NCI-H446 treated with DMSO at 0.1 percent for 48 hours (cell line): ENCODE measurements at regions not wholly inside any gene's neighbourhood (a gene's known extent, or its start where the extent isn't known, plus 50 kb on each side); places are given as distances from the start of the nearest gene placed in this dataset.
"Not testable (repeated sequence)": the region's sequence is repeated elsewhere in the genome, so short reads cannot be mapped to it uniquely, and the experiment has no call there.

Experiments used
- DNase-seq: peaks from one replicate; lab custom pipeline; 2025; lab: John Stamatoyannopoulos, UW

DNA sequence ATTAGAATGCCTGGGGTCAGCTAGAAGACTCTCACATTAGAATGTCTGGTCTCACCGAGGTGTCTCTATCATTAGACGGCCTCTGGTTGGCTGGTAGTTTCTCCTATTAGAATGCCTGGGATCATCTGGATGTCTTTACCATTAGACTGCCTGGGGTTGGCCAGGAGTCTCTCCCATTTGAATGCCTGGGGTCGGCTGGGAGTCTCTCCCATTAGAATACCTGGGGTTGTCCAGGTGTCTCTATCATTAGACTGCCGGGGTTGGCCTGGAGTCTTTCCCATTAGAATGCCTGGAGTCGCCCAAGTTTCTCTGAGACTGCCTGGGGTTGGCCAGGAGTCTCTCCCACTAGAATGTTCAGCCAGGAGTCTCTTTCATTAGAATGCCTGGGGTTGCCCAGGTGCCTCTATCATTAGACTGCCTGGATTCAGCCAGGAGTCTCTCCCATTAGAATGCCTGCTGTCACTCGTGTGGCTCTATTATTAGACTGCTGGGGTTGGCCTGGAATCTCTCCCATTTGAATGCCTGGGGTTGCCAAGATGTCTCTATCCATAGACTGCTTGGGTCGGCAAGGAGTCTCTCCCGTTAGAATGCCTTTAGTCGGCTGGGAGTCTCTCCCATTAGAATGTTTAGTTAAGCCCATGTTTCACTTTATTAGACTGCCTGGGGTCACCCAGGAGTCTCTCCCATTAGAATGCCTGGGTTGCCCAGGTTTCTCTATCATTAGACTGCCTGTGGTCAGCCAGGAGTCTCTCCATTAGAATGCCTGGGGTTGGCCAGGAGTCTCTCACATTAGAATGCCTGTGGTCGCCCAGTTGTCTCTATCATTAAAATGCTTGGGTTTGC lies 1467.8 kb downstream of the UQCRFS1 start:
- no peak for DNase-seq

- no peak for DNase-seq
Observed at GRCh38 chr19:27742041-27742440, 1470.9 kb downstream of the UQCRFS1 start.

GRCh38 chr19:27741236-27741635 lies 1471.7 kb downstream of the UQCRFS1 start:
- no peak for DNase-seq

DNA sequence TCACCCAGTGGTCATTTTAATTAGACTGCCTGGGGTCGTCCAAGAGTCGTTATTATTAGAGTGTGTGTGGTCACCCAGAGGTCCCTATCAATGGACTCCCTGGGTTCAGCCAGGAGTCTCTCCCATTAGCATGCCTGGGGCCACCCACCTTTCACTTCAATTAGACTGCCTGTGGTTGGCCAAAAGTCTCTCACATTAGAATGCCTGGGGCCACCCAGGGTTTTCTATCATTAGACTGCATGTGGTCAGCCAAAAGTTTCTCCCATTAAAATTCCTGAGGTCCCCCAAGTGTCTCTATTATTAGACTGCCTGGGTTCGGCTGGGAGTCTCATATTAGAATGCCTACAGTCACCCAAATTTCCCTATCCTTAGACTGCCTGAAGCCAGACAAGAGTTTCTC lies 1472.6 kb downstream of the UQCRFS1 start:
- no peak for DNase-seq

DNA sequence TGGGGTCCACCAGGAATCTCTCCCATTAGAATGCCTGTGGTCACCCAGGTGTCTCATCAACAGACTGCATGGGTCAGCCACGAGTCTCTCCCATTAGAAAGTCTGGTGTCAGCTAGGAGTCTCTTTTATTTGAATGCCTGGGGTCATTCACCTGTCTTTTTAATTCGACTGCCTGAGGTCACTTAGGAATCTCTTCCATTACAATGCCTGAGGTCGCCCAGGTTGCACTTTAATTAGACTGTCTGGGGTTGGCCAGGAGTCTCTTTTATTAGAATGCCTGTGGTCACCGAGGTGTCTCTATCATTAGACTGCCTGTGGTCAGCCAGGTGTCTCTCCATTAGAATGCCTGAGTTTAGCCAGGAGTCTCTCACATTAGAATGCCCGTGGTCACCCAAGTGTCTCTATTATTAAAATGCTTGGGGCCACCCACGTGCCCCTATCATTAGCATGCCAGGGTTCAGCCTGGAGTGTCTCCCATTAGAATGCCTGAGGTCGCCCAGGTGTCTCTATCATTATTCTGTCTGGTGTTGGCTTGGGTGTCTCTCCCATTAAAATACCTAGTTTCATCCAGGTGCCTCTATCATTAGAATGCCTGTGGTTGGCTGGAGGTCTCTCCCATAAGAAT lies 1474.3 kb downstream of the UQCRFS1 start:
- DNase-seq = no peak

DNA sequence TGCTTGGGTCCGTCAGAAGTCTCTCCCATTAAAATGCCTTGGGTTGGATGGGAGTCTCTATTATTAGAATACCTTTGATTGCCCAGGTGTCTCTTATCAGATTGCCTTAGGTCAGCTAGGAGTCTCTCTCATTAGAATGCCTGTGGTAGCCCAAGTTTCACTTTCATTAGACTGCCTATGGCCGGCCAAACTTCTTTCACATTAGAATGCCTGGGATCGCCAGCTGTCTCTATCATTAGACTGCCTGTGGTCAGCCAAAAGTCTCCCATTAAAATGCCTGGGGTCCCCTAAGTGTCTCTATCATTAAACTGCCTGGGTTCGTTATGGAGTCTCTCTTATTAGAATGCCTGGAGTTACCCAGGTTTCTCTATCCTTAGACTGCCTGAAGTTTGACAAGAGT lies 1476.7 kb downstream of the UQCRFS1 start:
- DNase-seq = no peak

DNA sequence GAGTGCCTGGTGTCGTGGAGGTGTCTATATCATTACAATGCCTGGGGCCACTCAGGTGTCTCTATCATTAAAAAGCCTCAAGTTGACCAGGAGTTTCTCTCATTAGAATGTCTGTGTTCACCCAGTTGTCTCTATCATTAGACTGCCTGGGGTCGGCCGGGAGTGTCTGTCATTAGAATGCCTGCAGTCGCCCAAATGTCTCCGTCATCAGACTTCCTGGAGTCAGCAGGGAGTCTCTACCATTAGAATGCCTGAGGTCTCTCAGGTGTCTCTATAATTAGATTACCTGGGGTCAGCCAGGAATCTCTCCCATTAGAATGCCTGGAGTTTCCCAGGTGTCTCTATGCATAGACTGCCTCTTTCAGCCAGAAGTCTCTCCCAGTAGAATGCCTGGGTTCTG lies 1477.6 kb downstream of the UQCRFS1 start:
- no peak for DNase-seq

GRCh38 chr19:27734496-27735220 lies 1478.3 kb downstream of the UQCRFS1 start:
- DNase-seq = no peak

DNA sequence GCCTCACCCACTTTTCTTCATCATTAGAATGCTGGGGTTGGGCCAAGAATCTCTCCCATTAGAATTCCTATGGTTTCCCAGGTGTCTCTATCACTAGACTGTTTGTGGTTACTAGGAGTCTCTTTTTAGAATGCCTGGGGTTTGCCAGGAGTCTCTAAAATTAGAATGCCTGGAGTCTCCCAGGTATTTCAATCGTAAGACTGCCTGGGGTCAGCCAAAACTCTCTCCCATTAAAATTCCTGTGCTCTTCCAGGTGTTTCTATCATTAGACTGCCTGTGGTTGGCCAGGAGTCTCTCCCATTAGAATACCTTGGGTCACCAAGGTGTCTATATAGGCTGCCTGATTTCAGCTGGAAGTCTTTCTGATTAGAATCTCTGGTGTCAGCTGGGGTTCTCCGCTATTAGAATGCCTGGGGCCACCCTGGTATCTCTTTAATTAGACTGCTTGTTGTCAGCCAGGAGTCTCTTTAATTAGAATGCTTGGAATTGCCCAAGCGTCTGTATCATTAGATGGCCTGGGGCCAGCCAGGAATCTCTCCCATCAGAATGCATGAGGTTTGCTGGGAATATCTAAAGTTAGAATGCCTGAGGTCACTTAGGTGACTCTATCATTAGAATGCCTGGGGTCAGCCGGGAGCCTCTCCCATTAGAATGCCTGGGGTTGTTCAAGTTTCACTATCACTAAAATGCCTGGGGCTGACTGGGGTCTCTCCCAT lies 1479.2 kb downstream of the UQCRFS1 start:
- no peak for DNase-seq

- no peak for DNase-seq
Observed at GRCh38 chr19:27729332-27729731, 1483.6 kb downstream of the UQCRFS1 start.

- DNase-seq = no peak
Observed at GRCh38 chr19:27722625-27723024, 1490.3 kb downstream of the UQCRFS1 start.

DNA sequence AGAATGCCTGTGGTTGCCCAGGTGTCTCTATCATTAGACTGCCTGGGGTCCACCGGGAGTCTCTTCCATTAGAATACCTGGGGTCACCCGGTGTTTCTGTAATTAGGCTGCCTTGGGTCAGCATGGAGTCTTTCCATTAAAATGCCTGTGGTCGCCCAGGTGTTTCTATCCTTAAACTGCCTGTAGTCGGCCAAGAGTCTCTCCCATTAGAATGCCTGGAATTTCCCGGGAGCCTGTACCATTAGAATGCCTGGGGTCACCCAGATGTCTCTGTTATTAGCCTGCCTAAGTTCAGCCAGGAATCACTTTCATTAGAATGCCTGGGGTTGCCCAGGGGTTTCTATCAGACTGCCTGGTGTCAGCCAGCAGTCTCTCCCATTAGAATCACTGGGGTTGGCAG lies 1492.8 kb downstream of the UQCRFS1 start:
- DNase-seq = no peak

DNA sequence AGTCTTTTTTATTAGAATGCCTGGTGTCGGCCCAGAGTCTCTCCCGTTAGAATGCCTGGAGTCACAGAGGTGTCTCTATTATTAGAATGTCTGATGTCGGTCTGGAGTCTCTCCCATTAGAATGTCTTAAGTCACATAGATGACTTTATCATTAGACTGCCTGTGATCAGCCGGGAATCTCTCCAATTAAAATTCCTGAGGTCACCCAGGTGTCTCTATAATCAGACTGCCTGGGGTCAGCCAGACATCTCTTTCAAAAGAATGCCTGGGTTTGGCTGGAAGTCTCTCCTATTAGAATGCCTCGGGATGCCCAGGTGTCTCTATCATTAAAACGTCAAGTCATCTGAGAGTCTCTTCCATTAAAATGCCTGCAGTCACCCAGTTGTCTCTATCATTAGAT lies 1493.9 kb downstream of the UQCRFS1 start:
- DNase-seq = no peak

DNA sequence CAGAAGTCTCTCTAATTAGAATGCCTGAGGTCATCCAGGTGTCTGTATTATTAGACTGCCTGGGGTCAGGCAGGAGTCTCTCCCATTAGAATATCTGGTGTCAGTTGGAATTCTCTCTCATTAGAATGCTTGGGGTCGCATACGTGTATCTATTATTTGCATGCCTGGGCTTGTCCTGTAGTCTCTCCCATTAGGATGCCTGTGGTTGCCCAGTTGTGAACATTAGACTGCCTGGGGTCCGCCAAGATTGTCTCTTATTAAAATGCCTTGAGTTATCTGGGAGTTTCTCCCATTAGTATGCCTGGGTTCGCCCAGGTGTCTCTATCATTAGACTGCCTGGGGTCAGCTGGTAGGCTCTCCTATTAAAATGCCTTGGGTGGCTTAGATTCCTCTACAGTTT lies 1494.7 kb downstream of the UQCRFS1 start:
- DNase-seq = no peak

DNA sequence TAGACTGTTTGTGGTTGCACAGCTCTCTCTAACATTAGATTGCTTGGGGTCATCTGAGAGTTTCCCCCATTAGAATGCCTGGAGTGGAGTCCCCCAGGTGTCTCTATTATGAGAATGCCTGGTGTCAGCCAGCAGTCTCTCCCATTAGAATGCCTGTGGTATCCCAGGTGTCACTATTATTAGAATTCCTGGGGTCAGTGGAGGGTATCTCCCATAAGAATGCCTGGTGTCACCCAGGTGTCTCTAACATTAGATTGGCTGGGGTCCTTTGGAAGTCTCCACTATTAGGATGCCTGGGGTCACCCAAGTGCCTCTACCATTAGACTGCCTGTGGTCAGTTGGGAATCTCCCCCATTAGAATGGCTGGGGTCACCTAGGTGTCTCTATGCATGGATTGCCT lies 1495.1 kb downstream of the UQCRFS1 start:
- DNase-seq = no peak

DNA sequence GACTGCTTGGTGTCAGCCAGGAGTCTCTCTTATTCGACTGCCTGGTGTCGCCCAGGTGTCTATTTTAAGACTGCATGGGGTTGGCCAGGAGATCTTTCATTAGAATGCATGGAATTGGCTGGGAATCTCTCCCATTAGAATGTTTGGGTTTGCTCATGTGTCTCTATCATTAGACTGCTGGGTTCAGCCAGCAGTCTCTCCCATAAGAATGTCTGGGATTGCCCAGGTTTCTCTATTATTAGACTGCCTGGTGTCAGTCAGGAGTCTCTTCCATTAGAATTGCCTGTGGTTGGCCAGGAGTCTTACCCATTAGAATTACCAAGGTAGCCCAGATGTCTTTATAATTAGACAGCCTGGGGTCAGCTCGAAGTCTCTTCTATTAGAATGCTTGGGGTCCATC lies 1496.0 kb downstream of the UQCRFS1 start:
- no peak for DNase-seq

GRCh38 chr19:27714857-27715256 lies 1498.1 kb downstream of the UQCRFS1 start:
- DNase-seq = no peak

GRCh38 chr19:27709496-27709895 lies 1503.5 kb downstream of the UQCRFS1 start:
- DNase-seq = no peak

DNA sequence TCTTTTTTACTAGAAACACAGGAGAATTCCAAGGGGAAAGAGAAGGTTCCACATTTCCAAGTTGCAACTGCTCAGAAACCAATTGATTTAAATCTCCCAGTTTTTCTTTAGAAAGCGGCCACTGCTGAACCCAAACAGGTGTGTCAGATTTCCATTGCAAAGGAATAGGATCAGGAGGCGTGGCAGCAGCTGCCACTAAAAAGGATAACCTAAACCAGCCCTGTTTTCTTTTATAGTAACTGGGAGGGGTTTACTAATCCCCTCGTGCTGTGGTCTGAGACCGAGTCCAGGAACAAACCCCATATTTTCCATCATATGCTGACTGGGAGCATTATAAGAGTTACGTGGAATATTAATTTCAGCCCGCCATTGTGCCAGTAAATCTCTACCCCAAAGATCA lies 1504.0 kb downstream of the UQCRFS1 start:
- not testable (repeated sequence) for DNase-seq

DNA sequence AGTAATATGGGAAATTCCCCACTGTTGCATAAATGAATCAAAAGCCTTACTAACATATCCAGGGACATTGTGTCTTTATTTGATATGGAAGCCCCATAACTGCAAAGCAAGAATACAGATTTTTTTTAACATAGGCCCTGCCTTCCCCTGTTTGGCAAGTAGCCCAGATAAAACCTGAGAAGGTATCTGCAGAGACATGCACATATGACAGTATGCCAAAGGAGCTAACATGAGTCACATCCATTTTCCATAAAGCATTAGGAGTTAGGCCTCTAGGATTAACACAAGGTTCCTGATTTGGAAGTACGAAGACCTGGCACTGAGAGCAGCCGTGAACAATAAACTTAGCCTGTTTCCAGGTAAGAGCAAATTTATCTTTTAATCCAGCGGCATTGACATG lies 1505.9 kb downstream of the UQCRFS1 start:
- DNase-seq = not testable (repeated sequence)

DNA sequence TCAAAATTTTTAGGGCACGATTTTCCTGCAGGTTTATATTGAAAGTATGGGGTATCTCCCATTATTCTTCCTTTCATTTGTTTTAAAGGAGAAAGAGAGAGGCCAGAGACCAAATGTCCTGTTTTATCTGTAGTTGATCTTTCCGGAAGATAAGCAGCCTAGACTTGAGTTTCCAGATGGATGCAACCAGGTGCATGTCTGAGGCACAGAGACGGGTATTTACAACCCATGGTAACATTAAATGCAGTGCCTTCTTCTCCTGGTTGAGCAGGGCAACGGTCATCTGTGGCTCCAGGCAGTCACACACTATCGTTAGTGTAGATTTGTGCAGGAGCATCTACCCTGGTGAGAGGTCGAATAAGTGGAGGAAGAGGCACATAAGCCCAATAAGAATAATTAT lies 1507.1 kb downstream of the UQCRFS1 start:
- DNase-seq = no peak

DNA sequence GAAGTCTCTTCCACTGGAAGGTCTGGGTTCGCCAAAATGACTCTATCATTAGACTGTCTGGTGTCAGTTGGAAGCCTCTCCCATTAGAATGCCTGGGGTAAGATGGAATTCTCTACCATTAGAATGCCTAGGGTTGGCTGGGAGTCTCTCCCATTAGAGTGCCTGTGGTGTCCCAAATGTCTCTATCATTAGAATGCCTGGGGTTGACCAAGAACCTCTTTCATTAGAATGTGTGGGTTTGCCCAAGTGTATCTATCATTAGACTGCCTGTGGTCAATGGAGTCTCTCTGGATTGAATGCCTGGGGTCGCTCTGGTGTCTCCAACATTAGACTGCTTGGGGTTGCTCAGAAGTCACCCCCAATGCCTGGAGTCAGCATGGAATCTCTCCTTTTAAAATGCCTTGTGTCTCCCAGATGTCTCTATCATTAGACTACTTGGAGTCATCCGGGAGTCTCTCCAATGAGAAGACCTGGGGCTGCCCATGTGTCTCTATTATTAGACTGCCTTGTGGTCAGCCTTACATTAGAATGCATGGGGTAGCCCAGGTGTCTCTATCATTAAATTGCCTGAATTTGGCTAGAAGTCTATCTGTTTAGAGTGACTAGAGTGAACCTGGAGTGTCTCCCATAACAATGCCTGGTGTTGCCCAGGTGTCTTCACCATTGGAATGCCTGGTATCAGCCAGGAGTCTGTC lies 1518.4 kb downstream of the UQCRFS1 start:
- no peak for DNase-seq
